ENCODE measurements at regions not wholly inside any gene's neighbourhood (a gene's known extent, or its start where the extent isn't known, plus 50 kb on each side); places are given as distances from the start of the nearest gene placed in this dataset.

DNA sequence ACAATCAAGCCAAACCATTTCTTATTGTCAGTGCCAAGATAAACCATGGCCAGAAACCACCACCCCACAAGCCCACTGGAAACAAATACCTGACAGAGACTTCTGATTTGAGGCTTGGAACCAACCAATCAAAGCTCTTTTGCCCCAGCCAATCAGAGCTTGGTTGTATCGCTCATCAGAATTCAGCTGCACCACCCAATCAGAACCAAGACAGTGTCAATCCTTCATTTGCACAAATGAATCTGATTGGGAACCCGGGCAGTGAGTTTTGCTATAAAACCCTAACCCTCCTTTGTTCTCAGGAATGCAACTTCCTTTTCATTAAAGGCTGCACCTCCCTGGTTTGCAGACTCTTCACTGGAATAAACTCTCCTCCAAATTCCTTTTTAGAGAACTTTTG, 87.4 kb downstream of the ELAPOR2 start:
- Histone ChIP-seq H3K4me3 (ENCODE audit: low read length, poor library complexity, severe bottlenecking) (no peak overlapping the region), H3K4me2 (ENCODE audit: low read depth, low read length, poor library complexity, severe bottlenecking) (no peak overlapping the region), H3K9me3 (ENCODE audit: insufficient read depth, low read depth, low read length) (no peaks in the 10 kb centered on the region), H3K36me3 (ENCODE audit: insufficient read depth, low read length) (no peaks in the 10 kb centered on the region), H3K4me1 (ENCODE audit: insufficient read depth, low read length, poor library complexity, severe bottlenecking) (no peaks in the 10 kb centered on the region), H3K79me2 (ENCODE audit: insufficient read depth, low read length) (no peaks in the 10 kb centered on the region), H3F3A (ENCODE audit: low read depth) (no peaks in the 10 kb centered on the region), H3K27me3 (ENCODE audit: insufficient read depth, low read length, poor library complexity, severe bottlenecking) (no peaks in the 10 kb centered on the region), H3K9ac (ENCODE audit: low read depth, low read length, poor library complexity, severe bottlenecking) (no peak overlapping the region), H2AFZ (ENCODE audit: low read length) (no peak overlapping the region), H4K20me1 (ENCODE audit: insufficient read depth, low read length, poor library complexity, severe bottlenecking) (no peaks in the 10 kb centered on the region), H3K9me2 (replicated peaks; ENCODE audit: low read depth, low read length) (no peaks in the 10 kb centered on the region)
- TF ChIP-seq CTCF (conservative IDR thresholded peaks at IDR 0.05; ENCODE audit: low read length) (no peak), EZH2phosphoT487 (IDR thresholded peaks at IDR 0.05; ENCODE audit: borderline replicate concordance) (no peak)

- no peak for TF ChIP-seq CTCF (conservative IDR thresholded peaks at IDR 0.05; ENCODE audit: low read length)
- no peak for TF ChIP-seq EZH2phosphoT487 (IDR thresholded peaks at IDR 0.05; ENCODE audit: borderline replicate concordance)
- H3K9me3 ChIP-seq (ENCODE audit: insufficient read depth, low read depth, low read length), result no peaks in the 10 kb centered on the region
- no peaks in the 10 kb centered on the region for H3K36me3 ChIP-seq (ENCODE audit: insufficient read depth, low read length)
- no peak overlapping the region for H3K9ac ChIP-seq (ENCODE audit: low read depth, low read length, poor library complexity, severe bottlenecking)
- no peaks in the 10 kb centered on the region for H3K4me1 ChIP-seq (ENCODE audit: insufficient read depth, low read length, poor library complexity, severe bottlenecking)
- H4K20me1 ChIP-seq (ENCODE audit: insufficient read depth, low read length, poor library complexity, severe bottlenecking), result no peaks in the 10 kb centered on the region
- no peaks in the 10 kb centered on the region for H3F3A ChIP-seq (ENCODE audit: low read depth)
- no peaks in the 10 kb centered on the region for H3K27me3 ChIP-seq (ENCODE audit: insufficient read depth, low read length, poor library complexity, severe bottlenecking)
- H3K4me3 ChIP-seq (ENCODE audit: low read length, poor library complexity, severe bottlenecking), result no peak overlapping the region
- no peak overlapping the region for H2AFZ ChIP-seq (ENCODE audit: low read length)
- H3K9me2 ChIP-seq (replicated peaks; ENCODE audit: low read depth, low read length), result no peaks in the 10 kb centered on the region
- H3K79me2 ChIP-seq (ENCODE audit: insufficient read depth, low read length), result no peaks in the 10 kb centered on the region
- H3K4me2 ChIP-seq (ENCODE audit: low read depth, low read length, poor library complexity, severe bottlenecking), result no peak overlapping the region
Observed at GRCh38 chr7:86970986-86971385, 88.5 kb downstream of the ELAPOR2 start.

DNA sequence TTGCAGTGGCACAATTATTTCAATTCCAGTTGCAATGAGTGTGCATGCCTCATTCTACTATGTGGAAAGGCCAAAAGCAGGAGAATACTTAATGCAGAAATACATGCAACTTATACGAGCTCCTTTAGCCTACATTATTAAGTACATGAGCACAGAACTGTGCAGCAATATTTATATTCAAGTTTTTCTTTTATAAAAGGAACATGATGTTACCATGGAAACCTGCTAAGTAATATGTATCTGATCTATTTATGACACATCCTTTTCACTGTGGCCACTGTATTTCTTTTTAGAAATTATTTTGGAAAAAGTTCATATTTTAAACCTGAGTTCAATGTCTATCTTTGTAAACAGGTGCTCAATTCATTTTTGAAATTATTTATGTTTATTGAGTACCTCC, 88.9 kb downstream of the ELAPOR2 start:
- no peaks in the 10 kb centered on the region for H3K9me2 ChIP-seq (replicated peaks; ENCODE audit: low read depth, low read length)
- no peaks in the 10 kb centered on the region for H4K20me1 ChIP-seq (ENCODE audit: insufficient read depth, low read length, poor library complexity, severe bottlenecking)
- no peaks in the 10 kb centered on the region for H3F3A ChIP-seq (ENCODE audit: low read depth)
- H3K4me3 ChIP-seq (ENCODE audit: low read length, poor library complexity, severe bottlenecking), result no peak overlapping the region
- H3K4me1 ChIP-seq (ENCODE audit: insufficient read depth, low read length, poor library complexity, severe bottlenecking), result no peaks in the 10 kb centered on the region
- H3K27me3 ChIP-seq (ENCODE audit: insufficient read depth, low read length, poor library complexity, severe bottlenecking), result no peaks in the 10 kb centered on the region
- H3K9me3 ChIP-seq (ENCODE audit: insufficient read depth, low read depth, low read length), result no peaks in the 10 kb centered on the region
- no peak overlapping the region for H2AFZ ChIP-seq (ENCODE audit: low read length)
- H3K36me3 ChIP-seq (ENCODE audit: insufficient read depth, low read length), result no peaks in the 10 kb centered on the region
- TF ChIP-seq CTCF (conservative IDR thresholded peaks at IDR 0.05; ENCODE audit: low read length), result no peak
- no peak for TF ChIP-seq EZH2phosphoT487 (IDR thresholded peaks at IDR 0.05; ENCODE audit: borderline replicate concordance)
- no peaks in the 10 kb centered on the region for H3K79me2 ChIP-seq (ENCODE audit: insufficient read depth, low read length)
- no peak overlapping the region for H3K4me2 ChIP-seq (ENCODE audit: low read depth, low read length, poor library complexity, severe bottlenecking)
- no peak overlapping the region for H3K9ac ChIP-seq (ENCODE audit: low read depth, low read length, poor library complexity, severe bottlenecking)
